ENCODE measurements at regions not wholly inside any gene's neighbourhood (a gene's known extent, or its start where the extent isn't known, plus 50 kb on each side); places are given as distances from the start of the nearest gene placed in this dataset.

- Histone ChIP-seq H3K36me3 (ENCODE audit: low read depth) (no peaks in the 10 kb centered on the region), H3K4me3 (no peak overlapping the region), H3F3A (ENCODE audit: insufficient read depth, low read depth) (no peaks in the 10 kb centered on the region), H3K4me1 (replicated peaks; ENCODE audit: insufficient read depth) (no peaks in the 10 kb centered on the region), H3K9me2 (ENCODE audit: insufficient read depth) (no peaks in the 10 kb centered on the region), H3K27ac (no peak overlapping the region), H3K9me3 (ENCODE audit: insufficient read depth, low read depth) (no peaks in the 10 kb centered on the region), H3K27me3 (ENCODE audit: insufficient read depth, low read depth) (no peaks in the 10 kb centered on the region), H3K4me2 (no peak overlapping the region), H4K20me1 (ENCODE audit: insufficient read depth) (no peaks in the 10 kb centered on the region), H2AFZ (no peak overlapping the region), H3K79me2 (ENCODE audit: low read depth) (no peaks in the 10 kb centered on the region)
- no TSS peak for BruUV-seq (replicated peaks)
- ChIA-PET POLR2A (ENCODE audit: unreplicated experiment) (no interaction called here), CTCF (no interaction called here)
- TF ChIP-seq EZH2 (IDR thresholded peaks at IDR 0.05; ENCODE audit: low read depth) = no peak
- TF ChIP-seq, protein P1, sequence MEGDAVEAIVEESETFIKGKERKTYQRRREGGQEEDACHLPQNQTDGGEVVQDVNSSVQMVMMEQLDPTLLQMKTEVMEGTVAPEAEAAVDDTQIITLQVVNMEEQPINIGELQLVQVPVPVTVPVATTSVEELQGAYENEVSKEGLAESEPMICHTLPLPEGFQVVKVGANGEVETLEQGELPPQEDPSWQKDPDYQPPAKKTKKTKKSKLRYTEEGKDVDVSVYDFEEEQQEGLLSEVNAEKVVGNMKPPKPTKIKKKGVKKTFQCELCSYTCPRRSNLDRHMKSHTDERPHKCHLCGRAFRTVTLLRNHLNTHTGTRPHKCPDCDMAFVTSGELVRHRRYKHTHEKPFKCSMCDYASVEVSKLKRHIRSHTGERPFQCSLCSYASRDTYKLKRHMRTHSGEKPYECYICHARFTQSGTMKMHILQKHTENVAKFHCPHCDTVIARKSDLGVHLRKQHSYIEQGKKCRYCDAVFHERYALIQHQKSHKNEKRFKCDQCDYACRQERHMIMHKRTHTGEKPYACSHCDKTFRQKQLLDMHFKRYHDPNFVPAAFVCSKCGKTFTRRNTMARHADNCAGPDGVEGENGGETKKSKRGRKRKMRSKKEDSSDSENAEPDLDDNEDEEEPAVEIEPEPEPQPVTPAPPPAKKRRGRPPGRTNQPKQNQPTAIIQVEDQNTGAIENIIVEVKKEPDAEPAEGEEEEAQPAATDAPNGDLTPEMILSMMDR (conservative IDR thresholded peaks at IDR 0.05) = no peak
- intact Hi-C loops (cut with micrococcal nuclease; ENCODE audit: unreplicated experiment) = no loop called here
- DNase-seq = no peak
Measured at GRCh38 chr10:120162471-120162870, 269.9 kb downstream of the SEC23IP start.

DNA sequence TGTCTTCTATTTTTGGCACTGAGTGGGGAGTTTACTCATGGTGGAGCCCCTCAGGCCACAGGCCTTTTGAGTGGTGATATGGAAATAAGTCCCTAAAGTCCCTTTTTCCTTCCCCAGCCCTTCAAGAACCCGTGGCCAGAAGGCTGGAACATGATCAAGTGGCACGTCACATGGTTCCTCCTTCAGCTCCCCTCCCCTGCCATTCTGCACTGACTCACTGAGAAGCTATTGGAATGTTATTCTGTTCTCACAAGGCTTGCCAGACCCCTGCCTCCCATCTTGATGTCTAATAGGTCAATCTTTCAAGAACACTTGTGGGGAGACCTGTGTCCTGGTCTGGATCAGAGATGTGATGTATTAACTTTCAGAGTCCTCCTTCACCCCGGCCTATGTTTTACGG is 279.8 kb downstream of the SEC23IP start:
- Histone ChIP-seq H3F3A (ENCODE audit: insufficient read depth, low read depth) (no peaks in the 10 kb centered on the region), H3K4me3 (no peak overlapping the region), H3K27ac (no peak overlapping the region), H3K9me2 (ENCODE audit: insufficient read depth) (no peaks in the 10 kb centered on the region), H2AFZ (no peak overlapping the region), H3K79me2 (ENCODE audit: low read depth) (no peaks in the 10 kb centered on the region), H3K4me1 (replicated peaks; ENCODE audit: insufficient read depth) (no peaks in the 10 kb centered on the region), H3K36me3 (ENCODE audit: low read depth) (no peaks in the 10 kb centered on the region), H3K4me2 (no peak overlapping the region), H3K9me3 (ENCODE audit: insufficient read depth, low read depth) (no peaks in the 10 kb centered on the region), H4K20me1 (ENCODE audit: insufficient read depth) (no peaks in the 10 kb centered on the region), H3K27me3 (ENCODE audit: insufficient read depth, low read depth) (peaks cover 10% of the 10 kb centered on the region; the same call in 1 of the 2 replicates)
- intact Hi-C loops (cut with micrococcal nuclease; ENCODE audit: unreplicated experiment) = no loop called here
- DNase-seq = no peak
- POLR2A ChIA-PET (ENCODE audit: unreplicated experiment) = no interaction called here
- TF ChIP-seq, protein P1 (conservative IDR thresholded peaks at IDR 0.05) = no peak
- no peak for TF ChIP-seq EZH2 (IDR thresholded peaks at IDR 0.05; ENCODE audit: low read depth)
- CTCF ChIA-PET = no interaction called here
- BruUV-seq (replicated peaks) = no TSS peak

DNA sequence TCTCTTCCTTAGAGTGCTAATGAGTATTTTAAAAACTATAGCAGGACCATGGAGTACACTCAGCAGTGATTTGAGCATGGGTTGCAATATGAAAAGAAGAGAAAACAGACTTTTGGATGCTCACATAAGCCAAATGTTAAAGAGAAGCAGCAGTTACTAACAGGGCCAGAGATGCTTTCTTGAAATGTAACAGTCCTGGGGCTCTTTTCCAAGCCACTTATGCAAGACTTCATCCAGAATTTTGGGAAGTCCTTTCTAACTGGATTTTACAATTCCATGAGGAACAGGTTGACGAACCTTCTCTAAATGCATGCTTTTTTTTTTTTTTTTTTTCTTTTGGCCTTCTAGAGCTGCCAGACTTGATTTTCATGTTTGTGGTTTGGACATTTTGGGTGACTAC is 282.0 kb downstream of the SEC23IP start:
- DNase-seq = no peak

More for the DNA sequence above, 282.0 kb downstream of the SEC23IP start:
- intact Hi-C loops (cut with micrococcal nuclease; ENCODE audit: unreplicated experiment) = no loop called here
- H3K4me3 ChIP-seq = no peak overlapping the region
- H3K27me3 ChIP-seq (ENCODE audit: insufficient read depth, low read depth) = peaks cover 13% of the 10 kb centered on the region
- POLR2A ChIA-PET (ENCODE audit: unreplicated experiment) = no interaction called here
- no TSS peak for BruUV-seq (replicated peaks)
- no peak for TF ChIP-seq EZH2 (IDR thresholded peaks at IDR 0.05; ENCODE audit: low read depth)
- TF ChIP-seq, protein P1 (conservative IDR thresholded peaks at IDR 0.05) = no peak
- no peaks in the 10 kb centered on the region for H3F3A ChIP-seq (ENCODE audit: insufficient read depth, low read depth)
- no peak overlapping the region for H3K4me2 ChIP-seq
- no peaks in the 10 kb centered on the region for H3K9me3 ChIP-seq (ENCODE audit: insufficient read depth, low read depth)
- CTCF ChIA-PET = no interaction called here
- no peak overlapping the region for H3K27ac ChIP-seq
- H4K20me1 ChIP-seq (ENCODE audit: insufficient read depth) = no peaks in the 10 kb centered on the region
- no peaks in the 10 kb centered on the region for H3K79me2 ChIP-seq (ENCODE audit: low read depth)
- no peak overlapping the region for H2AFZ ChIP-seq
- no peaks in the 10 kb centered on the region for H3K9me2 ChIP-seq (ENCODE audit: insufficient read depth)
- no peaks in the 10 kb centered on the region for H3K36me3 ChIP-seq (ENCODE audit: low read depth)
- H3K4me1 ChIP-seq (replicated peaks; ENCODE audit: insufficient read depth) = no peaks in the 10 kb centered on the region
